SK-N-SH treated with all-trans-retinoic acid at 6 μM for 48 hours (cell line): ENCODE measurements at regions not wholly inside any gene's neighbourhood (a gene's known extent, or its start where the extent isn't known, plus 50 kb on each side); places are given as distances from the start of the nearest gene placed in this dataset.

Source experiments
- OSR1 ChIP-seq: fragments of 250-450 bp; sonication (Bioruptor Pico); IDR thresholded peaks from 2 replicates; pipeline ENCODE4 v1.8.0; 2022; ENCODE audit warnings: moderate library complexity, mild to moderate bottlenecking, inconsistent platforms
- ZNF565 ChIP-seq: fragments of 450-650 bp; formaldehyde crosslinking; conservative IDR thresholded peaks from 2 replicates; pipeline ENCODE4 v1.5.0; 2020; ENCODE audit warnings: low read depth, mild to moderate bottlenecking, moderate library complexity
- TF ChIP-seq, protein P1 (sequence below): fragments of 250-450 bp; sonication (Bioruptor Pico); IDR thresholded peaks from 2 replicates; pipeline ENCODE4 v1.5.1; 2021; ENCODE audit warnings: mild to moderate bottlenecking, moderate library complexity

DNA sequence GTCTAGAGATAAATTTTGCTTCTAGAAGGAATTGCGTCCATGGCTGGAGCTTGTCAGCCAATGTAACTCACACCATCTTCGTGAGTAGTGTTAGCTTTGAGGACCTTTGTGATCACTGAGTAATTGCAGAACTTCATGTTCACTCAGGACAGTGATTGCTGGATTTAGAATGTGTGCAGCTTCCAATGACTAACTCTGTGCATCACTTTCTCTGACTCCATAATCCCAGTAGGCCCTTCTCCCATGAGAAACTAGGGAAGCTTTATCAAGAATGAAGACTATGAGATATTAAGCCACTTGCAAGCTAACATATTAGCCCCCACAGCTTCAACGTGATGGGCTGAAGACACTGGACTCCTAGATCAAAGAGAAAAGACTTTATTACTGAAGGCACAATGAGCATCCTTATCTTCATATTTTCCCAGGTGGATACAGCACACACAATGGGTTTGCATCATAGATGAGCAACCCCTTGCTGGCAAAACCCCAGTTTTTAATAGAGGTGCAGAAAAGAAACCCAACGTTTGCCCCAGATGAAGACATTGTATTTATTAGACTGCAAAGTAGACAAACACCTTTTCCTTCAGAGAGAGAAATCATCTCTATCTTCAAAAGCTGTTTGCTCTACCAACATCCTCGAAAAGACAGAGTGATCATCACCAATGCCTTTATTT lies 561.0 kb downstream of the LTN1 start:
- TF ChIP-seq, protein P1, sequence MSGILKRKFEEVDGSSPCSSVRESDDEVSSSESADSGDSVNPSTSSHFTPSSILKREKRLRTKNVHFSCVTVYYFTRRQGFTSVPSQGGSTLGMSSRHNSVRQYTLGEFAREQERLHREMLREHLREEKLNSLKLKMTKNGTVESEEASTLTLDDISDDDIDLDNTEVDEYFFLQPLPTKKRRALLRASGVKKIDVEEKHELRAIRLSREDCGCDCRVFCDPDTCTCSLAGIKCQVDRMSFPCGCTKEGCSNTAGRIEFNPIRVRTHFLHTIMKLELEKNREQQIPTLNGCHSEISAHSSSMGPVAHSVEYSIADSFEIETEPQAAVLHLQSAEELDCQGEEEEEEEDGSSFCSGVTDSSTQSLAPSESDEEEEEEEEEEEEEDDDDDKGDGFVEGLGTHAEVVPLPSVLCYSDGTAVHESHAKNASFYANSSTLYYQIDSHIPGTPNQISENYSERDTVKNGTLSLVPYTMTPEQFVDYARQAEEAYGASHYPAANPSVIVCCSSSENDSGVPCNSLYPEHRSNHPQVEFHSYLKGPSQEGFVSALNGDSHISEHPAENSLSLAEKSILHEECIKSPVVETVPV (CRISPR knock-in tag) = no peak
- no peak for TF ChIP-seq ZNF565 (CRISPR knock-in tag)
- TF ChIP-seq OSR1 (CRISPR knock-in tag) = no peak
